GM23338 (cell line): ENCODE measurements at regions not wholly inside any gene's neighbourhood (a gene's known extent, or its start where the extent isn't known, plus 50 kb on each side); places are given as distances from the start of the nearest gene placed in this dataset.

Experiments
- ATAC-seq: fragments of 200-7000 bp; cut with Tn5 transposase; 3 replicates; pipeline ENCODE4 v1.9.1; 2020
- DNase-seq: peaks from one replicate; pipeline ENCODE4 v3.0.0-alpha.2; 2015; ENCODE audit warnings: low spot score
- H2AFZ ChIP-seq: fragments of 200-600 bp; sonication (generic); 2 replicates; pipeline ENCODE4 v1.8.0; 2016; ENCODE audit warnings: antibody characterized with exemption, mild to moderate bottlenecking, moderate library complexity
- H3F3A ChIP-seq: fragments of 200-600 bp; sonication (generic); replicated peaks from 2 replicates; pipeline ENCODE4 v1.8.0; 2017; ENCODE audit warnings: antibody characterized with exemption, mixed run types, low read depth
- H3K27ac ChIP-seq: fragments of 200-600 bp; sonication (generic); 2 replicates; pipeline ENCODE4 v1.6.1; 2016; ENCODE audit warnings: low read depth
- H3K27me3 ChIP-seq: fragments of 200-600 bp; sonication (generic); 2 replicates; pipeline ENCODE4 v1.8.0; 2016; ENCODE audit warnings: mild to moderate bottlenecking, mixed run types, moderate library complexity; ENCODE audit not compliant: insufficient read depth
- H3K36me3 ChIP-seq: fragments of 200-600 bp; sonication (generic); 2 replicates; pipeline ENCODE4 v1.8.0; 2016; ENCODE audit warnings: mild to moderate bottlenecking; ENCODE audit not compliant: insufficient read depth
- H3K4me1 ChIP-seq: fragments of 200-600 bp; sonication (generic); 2 replicates; pipeline ENCODE4 v1.8.0; 2016; ENCODE audit warnings: mild to moderate bottlenecking, moderate library complexity; ENCODE audit not compliant: insufficient read depth
- H3K4me2 ChIP-seq: fragments of 200-600 bp; sonication (generic); 2 replicates; pipeline ENCODE4 v1.7.1; 2017; ENCODE audit warnings: mixed run types
- H3K4me3 ChIP-seq: fragments of 200-600 bp; sonication (generic); 2 replicates; pipeline ENCODE4 v1.6.1; 2016; ENCODE audit warnings: mixed run types
- H3K79me2 ChIP-seq: fragments of 200-600 bp; sonication (generic); replicated peaks from 2 replicates; pipeline ENCODE4 v1.8.0; 2017; ENCODE audit warnings: mild to moderate bottlenecking; ENCODE audit not compliant: insufficient read depth
- H3K9me2 ChIP-seq: fragments of 200-600 bp; sonication (generic); 2 replicates; pipeline ENCODE4 v1.8.0; 2017; ENCODE audit not compliant: insufficient read depth
- H4K20me1 ChIP-seq: fragments of 200-600 bp; sonication (generic); replicated peaks from 2 replicates; pipeline ENCODE4 v1.8.0; 2017; ENCODE audit warnings: mild to moderate bottlenecking; ENCODE audit not compliant: insufficient read depth
- H3K27ac Mint-ChIP-seq: 2 replicates; pipeline ENCODE4 v1.8.0; 2020; ENCODE audit warnings: inconsistent platforms, mild to moderate bottlenecking, moderate library complexity, mixed read lengths
- H3K27me3 Mint-ChIP-seq: 3 replicates; pipeline ENCODE4 v1.8.0; 2022; ENCODE audit warnings: low read depth, mild to moderate bottlenecking, moderate library complexity, mixed read lengths, inconsistent platforms; ENCODE audit not compliant: insufficient read depth, poor library complexity
- H3K36me3 Mint-ChIP-seq: 3 replicates; pipeline ENCODE4 v1.8.0; 2021; ENCODE audit warnings: low read depth, mild to moderate bottlenecking, inconsistent platforms, moderate library complexity, mixed read lengths
- H3K4me1 Mint-ChIP-seq: 3 replicates; pipeline ENCODE4 v1.8.0; 2020; ENCODE audit warnings: mild to moderate bottlenecking, inconsistent platforms, mixed read lengths
- H3K4me3 Mint-ChIP-seq: 3 replicates; pipeline ENCODE4 v1.8.0; 2021; ENCODE audit warnings: moderate library complexity, mild to moderate bottlenecking, inconsistent platforms, mixed read lengths
- H3K9me3 Mint-ChIP-seq: 3 replicates; pipeline ENCODE4 v1.8.0; 2020; ENCODE audit warnings: moderate library complexity, mild to moderate bottlenecking, inconsistent platforms, mixed read lengths
- CREB1 ChIP-seq: fragments of 250-450 bp; sonication (Bioruptor Pico); IDR thresholded peaks from 2 replicates; pipeline ENCODE4 v1.5.0; 2020; ENCODE audit warnings: low read depth, mild to moderate bottlenecking, moderate library complexity
- CTCF ChIP-seq, 2 experiments: fragments of 200-600 bp in 1 of 2; sonication (generic) in 1 of 2; conservative IDR thresholded peaks; 2 replicates each; pipeline versions ENCODE4 v1.5.1 to v1.6.1; 2016 to 2017; ENCODE audit warnings: antibody characterized with exemption in 2 of 2, low read depth in 2 of 2, mild to moderate bottlenecking in 2 of 2, moderate library complexity in 1 of 2
- EZH2 ChIP-seq: fragments of 200-600 bp; sonication (generic); IDR thresholded peaks from one replicate; pipeline ENCODE4 v1.8.0; 2017; ENCODE audit warnings: antibody characterized with exemption, mild to moderate bottlenecking, low read depth; ENCODE audit not compliant: unreplicated experiment
- EZH2phosphoT487 ChIP-seq: fragments of 200-600 bp; sonication (generic); IDR thresholded peaks from one replicate; pipeline ENCODE4 v1.8.1; 2018; ENCODE audit warnings: antibody characterized with exemption; ENCODE audit not compliant: unreplicated experiment
- JUNB ChIP-seq: IDR thresholded peaks from one replicate; pipeline ENCODE4 v1.6.1; 2016; ENCODE audit warnings: antibody characterized with exemption; ENCODE audit not compliant: unreplicated experiment
- NANOG ChIP-seq: IDR thresholded peaks from 2 replicates; pipeline ENCODE4 v1.6.1; 2016; ENCODE audit warnings: antibody characterized with exemption, borderline replicate concordance
- POLR2AphosphoS5 ChIP-seq: IDR thresholded peaks from 2 replicates; pipeline ENCODE4 v1.6.1; 2016; ENCODE audit warnings: antibody characterized with exemption, low read depth
- REST ChIP-seq: IDR thresholded peaks from one replicate; pipeline ENCODE4 v1.6.1; 2018; ENCODE audit warnings: antibody characterized with exemption; ENCODE audit not compliant: unreplicated experiment
- STAT1 ChIP-seq: IDR thresholded peaks from one replicate; pipeline ENCODE4 v1.6.1; 2016; ENCODE audit warnings: antibody characterized with exemption; ENCODE audit not compliant: unreplicated experiment
- ZNF331 ChIP-seq: fragments of 250-450 bp; sonication (Bioruptor Pico); IDR thresholded peaks from 2 replicates; pipeline ENCODE4 v1.5.0; 2020; ENCODE audit warnings: low read depth, mild to moderate bottlenecking, moderate library complexity
- TF ChIP-seq, protein P1 (sequence below): fragments of 250-450 bp; sonication (Bioruptor Pico); IDR thresholded peaks from 2 replicates; pipeline ENCODE4 v1.5.0; 2020; ENCODE audit warnings: mild to moderate bottlenecking, moderate library complexity

GRCh38 chrY:13567186-13567585 lies 87.4 kb upstream of the UTY start (continued):
- TF ChIP-seq, protein P1, sequence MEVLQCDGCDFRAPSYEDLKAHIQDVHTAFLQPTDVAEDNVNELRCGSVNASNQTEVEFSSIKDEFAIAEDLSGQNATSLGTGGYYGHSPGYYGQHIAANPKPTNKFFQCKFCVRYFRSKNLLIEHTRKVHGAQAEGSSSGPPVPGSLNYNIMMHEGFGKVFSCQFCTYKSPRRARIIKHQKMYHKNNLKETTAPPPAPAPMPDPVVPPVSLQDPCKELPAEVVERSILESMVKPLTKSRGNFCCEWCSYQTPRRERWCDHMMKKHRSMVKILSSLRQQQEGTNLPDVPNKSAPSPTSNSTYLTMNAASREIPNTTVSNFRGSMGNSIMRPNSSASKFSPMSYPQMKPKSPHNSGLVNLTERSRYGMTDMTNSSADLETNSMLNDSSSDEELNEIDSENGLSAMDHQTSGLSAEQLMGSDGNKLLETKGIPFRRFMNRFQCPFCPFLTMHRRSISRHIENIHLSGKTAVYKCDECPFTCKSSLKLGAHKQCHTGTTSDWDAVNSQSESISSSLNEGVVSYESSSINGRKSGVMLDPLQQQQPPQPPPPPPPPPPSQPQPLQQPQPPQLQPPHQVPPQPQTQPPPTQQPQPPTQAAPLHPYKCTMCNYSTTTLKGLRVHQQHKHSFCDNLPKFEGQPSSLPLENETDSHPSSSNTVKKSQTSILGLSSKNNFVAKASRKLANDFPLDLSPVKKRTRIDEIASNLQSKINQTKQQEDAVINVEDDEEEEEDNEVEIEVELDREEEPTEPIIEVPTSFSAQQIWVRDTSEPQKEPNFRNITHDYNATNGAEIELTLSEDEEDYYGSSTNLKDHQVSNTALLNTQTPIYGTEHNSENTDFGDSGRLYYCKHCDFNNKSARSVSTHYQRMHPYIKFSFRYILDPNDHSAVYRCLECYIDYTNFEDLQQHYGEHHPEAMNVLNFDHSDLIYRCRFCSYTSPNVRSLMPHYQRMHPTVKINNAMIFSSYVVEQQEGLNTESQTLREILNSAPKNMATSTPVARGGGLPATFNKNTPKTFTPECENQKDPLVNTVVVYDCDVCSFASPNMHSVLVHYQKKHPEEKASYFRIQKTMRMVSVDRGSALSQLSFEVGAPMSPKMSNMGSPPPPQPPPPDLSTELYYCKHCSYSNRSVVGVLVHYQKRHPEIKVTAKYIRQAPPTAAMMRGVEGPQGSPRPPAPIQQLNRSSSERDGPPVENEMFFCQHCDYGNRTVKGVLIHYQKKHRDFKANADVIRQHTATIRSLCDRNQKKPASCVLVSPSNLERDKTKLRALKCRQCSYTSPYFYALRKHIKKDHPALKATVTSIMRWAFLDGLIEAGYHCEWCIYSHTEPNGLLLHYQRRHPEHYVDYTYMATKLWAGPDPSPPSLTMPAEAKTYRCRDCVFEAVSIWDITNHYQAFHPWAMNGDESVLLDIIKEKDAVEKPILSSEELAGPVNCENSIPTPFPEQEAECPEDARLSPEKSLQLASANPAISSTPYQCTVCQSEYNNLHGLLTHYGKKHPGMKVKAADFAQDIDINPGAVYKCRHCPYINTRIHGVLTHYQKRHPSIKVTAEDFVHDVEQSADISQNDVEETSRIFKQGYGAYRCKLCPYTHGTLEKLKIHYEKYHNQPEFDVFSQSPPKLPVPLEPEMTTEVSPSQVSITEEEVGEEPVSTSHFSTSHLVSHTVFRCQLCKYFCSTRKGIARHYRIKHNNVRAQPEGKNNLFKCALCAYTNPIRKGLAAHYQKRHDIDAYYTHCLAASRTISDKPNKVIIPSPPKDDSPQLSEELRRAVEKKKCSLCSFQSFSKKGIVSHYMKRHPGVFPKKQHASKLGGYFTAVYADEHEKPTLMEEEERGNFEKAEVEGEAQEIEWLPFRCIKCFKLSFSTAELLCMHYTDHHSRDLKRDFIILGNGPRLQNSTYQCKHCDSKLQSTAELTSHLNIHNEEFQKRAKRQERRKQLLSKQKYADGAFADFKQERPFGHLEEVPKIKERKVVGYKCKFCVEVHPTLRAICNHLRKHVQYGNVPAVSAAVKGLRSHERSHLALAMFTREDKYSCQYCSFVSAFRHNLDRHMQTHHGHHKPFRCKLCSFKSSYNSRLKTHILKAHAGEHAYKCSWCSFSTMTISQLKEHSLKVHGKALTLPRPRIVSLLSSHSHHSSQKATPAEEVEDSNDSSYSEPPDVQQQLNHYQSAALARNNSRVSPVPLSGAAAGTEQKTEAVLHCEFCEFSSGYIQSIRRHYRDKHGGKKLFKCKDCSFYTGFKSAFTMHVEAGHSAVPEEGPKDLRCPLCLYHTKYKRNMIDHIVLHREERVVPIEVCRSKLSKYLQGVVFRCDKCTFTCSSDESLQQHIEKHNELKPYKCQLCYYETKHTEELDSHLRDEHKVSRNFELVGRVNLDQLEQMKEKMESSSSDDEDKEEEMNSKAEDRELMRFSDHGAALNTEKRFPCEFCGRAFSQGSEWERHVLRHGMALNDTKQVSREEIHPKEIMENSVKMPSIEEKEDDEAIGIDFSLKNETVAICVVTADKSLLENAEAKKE (CRISPR knock-in tag) = no peak
- TF ChIP-seq EZH2phosphoT487 (no peak), ZNF331 (no peak), EZH2 (no peak), REST (no peak), STAT1 (no peak)

- H3F3A ChIP-seq = no peaks in the 10 kb centered on the region
- no peak overlapping the region for H3K4me3 ChIP-seq
- Mint-ChIP-seq H3K9me3 (peaks cover 11% of the 10 kb centered on the region), H3K27me3 (no peaks in the 10 kb centered on the region), H3K36me3 (no peaks in the 10 kb centered on the region; the same call in 2 of the 3 replicates), H3K4me1 (peaks cover 5% of the 10 kb centered on the region; the same call in 2 of the 3 replicates), H3K4me3 (no peak overlapping the region), H3K27ac (no peak overlapping the region)
- no peaks in the 10 kb centered on the region for H4K20me1 ChIP-seq
- DNase-seq (no peak), ATAC-seq (no peak)
- no peak overlapping the region for H2AFZ ChIP-seq
- no peaks in the 10 kb centered on the region for H3K36me3 ChIP-seq
- no peaks in the 10 kb centered on the region for H3K27me3 ChIP-seq
- H3K9me2 ChIP-seq = no peaks in the 10 kb centered on the region
- H3K79me2 ChIP-seq = no peaks in the 10 kb centered on the region
- H3K4me2 ChIP-seq = no peak overlapping the region
- no peaks in the 10 kb centered on the region for H3K4me1 ChIP-seq
- H3K27ac ChIP-seq = no peak overlapping the region
- TF ChIP-seq REST = no peak
- TF ChIP-seq CTCF (conservative IDR thresholded peaks at IDR 0.05; ENCODE audit: low read depth in 2 of 2) = no peak
- TF ChIP-seq CREB1 (CRISPR knock-in tag) = no peak
- no peak for TF ChIP-seq JUNB
- TF ChIP-seq NANOG = no peak
- TF ChIP-seq POLR2AphosphoS5 = no peak
- no peak for TF ChIP-seq EZH2
Measured at GRCh38 chrY:13554949-13555348, 75.1 kb upstream of the UTY start.
